IMR-90 (cell line): ENCODE measurements at regions not wholly inside any gene's neighbourhood (a gene's known extent, or its start where the extent isn't known, plus 50 kb on each side); places are given as distances from the start of the nearest gene placed in this dataset.
"Not testable (repeated sequence)": the region's sequence is repeated elsewhere in the genome, so short reads cannot be mapped to it uniquely, and the experiment has no call there.

Source experiments
- CTCF ChIP-seq: conservative IDR thresholded peaks from 2 replicates; pipeline ENCODE4 v1.5.1; 2012; ENCODE audit warnings: mild to moderate bottlenecking, low read depth, low read length, improper control_type of control experiment
- POLR2A ChIP-seq: IDR thresholded peaks from 2 replicates; pipeline ENCODE4 v1.6.1; 2012; ENCODE audit warnings: mild to moderate bottlenecking, low read depth, low read length
- SMC3 ChIP-seq: fragments of 150-350 bp; IDR thresholded peaks from 2 replicates; pipeline ENCODE4 v1.6.1; 2016; ENCODE audit warnings: low read depth, mild to moderate bottlenecking, antibody characterized with exemption, low read length, moderate library complexity

DNA sequence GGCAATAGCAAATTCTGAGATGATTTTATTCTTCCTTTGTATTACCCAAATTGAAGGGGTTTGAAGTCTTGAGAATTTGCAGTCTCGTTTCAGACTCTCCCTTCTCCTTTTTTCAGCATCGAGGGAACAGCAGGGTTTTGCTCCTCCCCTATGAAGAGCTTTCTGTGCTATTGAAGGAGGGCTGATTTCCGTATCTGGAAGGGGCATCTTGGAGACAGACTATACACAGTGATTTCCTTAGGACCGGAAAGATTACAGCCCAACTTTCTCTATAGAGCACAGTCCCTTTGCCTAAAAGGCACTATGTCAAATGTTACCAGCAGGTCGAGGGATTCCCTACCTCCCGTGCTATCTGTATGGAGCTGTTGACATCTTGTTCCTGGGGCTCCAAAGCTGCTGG, 50.2 kb upstream of the ZNF195 start:
- TF ChIP-seq CTCF, SMC3, POLR2A: not testable (repeated sequence)
